ENCODE measurements at regions not wholly inside any gene's neighbourhood (a gene's known extent, or its start where the extent isn't known, plus 50 kb on each side); places are given as distances from the start of the nearest gene placed in this dataset.

GRCh38 chr5:126267438-126267837 is 155.8 kb upstream of the GRAMD2B start:
- DNase-seq (no peak), ATAC-seq (ENCODE audit: insufficient read depth, low FRiP score) (no peak)

GRCh38 chr5:126268697-126269315 is 154.4 kb upstream of the GRAMD2B start:
- Histone ChIP-seq H3K9me3 (ENCODE audit: control insufficient read depth in 4 of 4, insufficient read depth in 3 of 4, low read length in 3 of 4) (peaks cover 0 to 5% (median 0%) of the 10 kb centered on the region in 4 donors), H3K9ac (ENCODE audit: insufficient read depth in 1 of 2, low read length in 2 of 2) (no peak overlapping the region), H3K27ac (ENCODE audit: low read depth in 1 of 2, low read length in 1 of 2) (no peak overlapping the region), H3K4me1 (ENCODE audit: control insufficient read depth in 5 of 5, insufficient read depth in 5 of 5, low read length in 5 of 5) (no peaks in the 10 kb centered on the region), H3K4me3 (no peak overlapping the region), H3K36me3 (ENCODE audit: control insufficient read depth in 4 of 4, insufficient read depth in 4 of 4, low read length in 4 of 4) (no peaks in the 10 kb centered on the region), H3K27me3 (ENCODE audit: control insufficient read depth in 3 of 3, insufficient read depth in 3 of 3, low read length in 2 of 3) (no peaks in the 10 kb centered on the region)
- TF ChIP-seq CTCF (IDR thresholded peaks at IDR 0.05; ENCODE audit: control extremely low read depth, extremely low read depth), result no peak
- ATAC-seq (ENCODE audit: insufficient read depth, low FRiP score) (no peak), DNase-seq (no peak)
- WGBS, 2 donors, result 74 to 79% methylated on average over 3 of the region's 3 CpGs

More at GRCh38 chr5:126267438-126267837, 155.8 kb upstream of the GRAMD2B start:
- TF ChIP-seq CTCF (IDR thresholded peaks at IDR 0.05; ENCODE audit: control extremely low read depth, extremely low read depth), result no peak
- H3K36me3 ChIP-seq (ENCODE audit: control insufficient read depth in 4 of 4, insufficient read depth in 4 of 4, low read length in 4 of 4), result no peaks in the 10 kb centered on the region
- 84 to 91% methylated on average over 4 of the region's 4 CpGs for WGBS, 2 donors
- peaks cover 0 to 5% (median 0%) of the 10 kb centered on the region in 4 donors for H3K9me3 ChIP-seq (ENCODE audit: control insufficient read depth in 4 of 4, insufficient read depth in 3 of 4, low read length in 3 of 4)
- H3K4me3 ChIP-seq, result no peak overlapping the region
- H3K27ac ChIP-seq (ENCODE audit: low read depth in 1 of 2, low read length in 1 of 2), result no peak overlapping the region
- no peaks in the 10 kb centered on the region for H3K27me3 ChIP-seq (ENCODE audit: control insufficient read depth in 3 of 3, insufficient read depth in 3 of 3, low read length in 2 of 3)
- H3K4me1 ChIP-seq (ENCODE audit: control insufficient read depth in 5 of 5, insufficient read depth in 5 of 5, low read length in 5 of 5), result no peaks in the 10 kb centered on the region
- H3K9ac ChIP-seq (ENCODE audit: insufficient read depth in 1 of 2, low read length in 2 of 2), result no peak overlapping the region

GRCh38 chr5:126269511-126269910 is 153.7 kb upstream of the GRAMD2B start:
- TF ChIP-seq CTCF (IDR thresholded peaks at IDR 0.05; ENCODE audit: control extremely low read depth, extremely low read depth), result no peak
- DNase-seq, result no peak
- peaks cover 0 to 5% (median 0%) of the 10 kb centered on the region in 4 donors for H3K9me3 ChIP-seq (ENCODE audit: control insufficient read depth in 4 of 4, insufficient read depth in 3 of 4, low read length in 3 of 4)
- no peak overlapping the region for H3K9ac ChIP-seq (ENCODE audit: insufficient read depth in 1 of 2, low read length in 2 of 2)
- no peaks in the 10 kb centered on the region for H3K36me3 ChIP-seq (ENCODE audit: control insufficient read depth in 4 of 4, insufficient read depth in 4 of 4, low read length in 4 of 4)
- H3K4me1 ChIP-seq (ENCODE audit: control insufficient read depth in 5 of 5, insufficient read depth in 5 of 5, low read length in 5 of 5), result no peaks in the 10 kb centered on the region
- H3K27me3 ChIP-seq (ENCODE audit: control insufficient read depth in 3 of 3, insufficient read depth in 3 of 3, low read length in 2 of 3), result no peaks in the 10 kb centered on the region
- no peak overlapping the region for H3K27ac ChIP-seq (ENCODE audit: low read depth in 1 of 2, low read length in 1 of 2)
- ATAC-seq (ENCODE audit: insufficient read depth, low FRiP score), result no peak
- H3K4me3 ChIP-seq, result no peak overlapping the region
- 90% methylated on average over 1 of the region's 1 CpG for WGBS, 2 donors

- ATAC-seq (ENCODE audit: insufficient read depth, low FRiP score) (no peak), DNase-seq (no peak)
- Histone ChIP-seq H3K27me3 (ENCODE audit: control insufficient read depth in 3 of 3, insufficient read depth in 3 of 3, low read length in 2 of 3) (no peaks in the 10 kb centered on the region), H3K9ac (ENCODE audit: insufficient read depth in 1 of 2, low read length in 2 of 2) (no peak overlapping the region), H3K4me3 (no peak overlapping the region), H3K27ac (ENCODE audit: low read depth in 1 of 2, low read length in 1 of 2) (no peak overlapping the region), H3K36me3 (ENCODE audit: control insufficient read depth in 4 of 4, insufficient read depth in 4 of 4, low read length in 4 of 4) (no peaks in the 10 kb centered on the region), H3K9me3 (ENCODE audit: control insufficient read depth in 4 of 4, insufficient read depth in 3 of 4, low read length in 3 of 4) (peaks cover 0 to 2% (median 0%) of the 10 kb centered on the region in 4 donors), H3K4me1 (ENCODE audit: control insufficient read depth in 5 of 5, insufficient read depth in 5 of 5, low read length in 5 of 5) (no peaks in the 10 kb centered on the region)
- TF ChIP-seq CTCF (IDR thresholded peaks at IDR 0.05; ENCODE audit: control extremely low read depth, extremely low read depth), result no peak
- 90 to 95% methylated on average over 3 of the region's 3 CpGs for WGBS, 2 donors
These were observed 152.1 kb upstream of the GRAMD2B start for GRCh38 chr5:126271141-126271540.

All from lung (tissue), 11 donors.